Caco-2 (cell line): ENCODE measurements at regions not wholly inside any gene's neighbourhood (a gene's known extent, or its start where the extent isn't known, plus 50 kb on each side); places are given as distances from the start of the nearest gene placed in this dataset.

ENCODE experiments used
- BruUV-seq: library from RNA; stranded (reverse); fragments of 400-500 nt; replicated peaks from 2 replicates; lab custom pipeline; 2021; lab: Mats Ljungman, UMichigan
- CTCF ChIA-PET: fragments of 300-600 bp; sonication (Branson Sonifier 250); formaldehyde crosslinking; loops from one replicate; lab custom pipeline; 2022; ENCODE audit warnings: antibody characterized with exemption; lab: Charles Lee
- POLR2A ChIA-PET: fragments of 300-600 bp; sonication (Branson Sonifier 250); formaldehyde crosslinking; loops from one replicate; lab custom pipeline; 2022; ENCODE audit warnings: antibody characterized with exemption; lab: Charles Lee
- DNase-seq, 2 experiments: peaks; one replicate each; pipeline versions ENCODE4 v3.0.0 to v3.0.0-alpha.2; 2020 to 2022
- H3K27me3 ChIP-seq: replicated peaks from 2 replicates; pipeline ENCODE4 v1.6.0; 2011; ENCODE audit warnings: low read length; ENCODE audit not compliant: control insufficient read depth, insufficient read depth
- H3K36me3 ChIP-seq: 2 replicates; pipeline ENCODE4 v1.5.1; 2011; ENCODE audit warnings: low read length; ENCODE audit not compliant: control insufficient read depth, insufficient read depth
- H3K4me1 ChIP-seq: fragments of 250-450 bp; sonication (Bioruptor Pico); 2 replicates; pipeline ENCODE4 v1.5.1; 2020; ENCODE audit warnings: mild to moderate bottlenecking
- H3K4me3 ChIP-seq: 2 replicates; pipeline ENCODE4 v1.5.1; 2011; ENCODE audit warnings: low read depth, mild to moderate bottlenecking, control low read depth, low read length
- H3K9me3 ChIP-seq: fragments of 250-450 bp; sonication (Bioruptor Pico); 2 replicates; pipeline ENCODE4 v1.5.1; 2020; ENCODE audit warnings: mild to moderate bottlenecking, moderate library complexity
- H3K27ac Mint-ChIP-seq: one replicate; pipeline ENCODE4 v1.8.0; 2022; ENCODE audit warnings: mixed read lengths; ENCODE audit not compliant: unreplicated experiment
- H3K27me3 Mint-ChIP-seq: one replicate; pipeline ENCODE4 v1.8.0; 2022; ENCODE audit warnings: mixed read lengths; ENCODE audit not compliant: insufficient read depth, unreplicated experiment
- H3K36me3 Mint-ChIP-seq: one replicate; pipeline ENCODE4 v1.8.0; 2022; ENCODE audit warnings: mild to moderate bottlenecking, mixed read lengths; ENCODE audit not compliant: insufficient read depth, unreplicated experiment
- H3K4me1 Mint-ChIP-seq: one replicate; pipeline ENCODE4 v1.8.0; 2022; ENCODE audit warnings: low read depth, mixed read lengths; ENCODE audit not compliant: unreplicated experiment
- H3K4me3 Mint-ChIP-seq: one replicate; pipeline ENCODE4 v1.8.0; 2022; ENCODE audit warnings: mild to moderate bottlenecking, moderate library complexity, mixed read lengths; ENCODE audit not compliant: unreplicated experiment
- H3K9me3 Mint-ChIP-seq: one replicate; pipeline ENCODE4 v1.8.0; 2022; ENCODE audit warnings: mixed read lengths; ENCODE audit not compliant: unreplicated experiment
- CTCF ChIP-seq, 2 experiments: fragments of 200-600 bp in 1 of 2; IDR thresholded peaks; 1 replicate in 1 of 2; 2 replicates in 1 of 2; pipeline versions ENCODE4 v1.5.1 to v1.8.0; 2011 to 2022; ENCODE audit warnings: antibody characterized with exemption in 1 of 2, control low read depth in 1 of 2, inconsistent platforms in 1 of 2, low read depth in 1 of 2, low read length in 1 of 2, mild to moderate bottlenecking in 1 of 2, moderate library complexity in 1 of 2; ENCODE audit not compliant: insufficient read depth in 1 of 2, severe bottlenecking in 1 of 2, unreplicated experiment in 1 of 2
- intact Hi-C: fragments of 100-400 bp; cut with micrococcal nuclease; formaldehyde crosslinking; loops from one replicate; pipeline ENCODE4 v1.10.0; 2022; ENCODE audit not compliant: unreplicated experiment

- no peak for DNase-seq
- no peak overlapping the region for H3K27ac Mint-ChIP-seq
Observed at GRCh38 chr1:103469801-103470200, 55.7 kb upstream of the RNPC3 start.

GRCh38 chr1:103467100-103467499 lies 58.4 kb upstream of the RNPC3 start:
- Histone ChIP-seq H3K9me3 (no peaks in the 10 kb centered on the region), H3K27me3 (no peaks in the 10 kb centered on the region), H3K4me1 (no peaks in the 10 kb centered on the region), H3K36me3 (no peaks in the 10 kb centered on the region), H3K4me3 (no peak overlapping the region)
- CTCF ChIA-PET = no interaction called here
- no peaks in the 10 kb centered on the region for H3K4me1 Mint-ChIP-seq
- TF ChIP-seq CTCF (IDR thresholded peaks at IDR 0.05; ENCODE audit: insufficient read depth in 1 of 2, low read depth in 1 of 2, low read length in 1 of 2, severe bottlenecking in 1 of 2, unreplicated experiment in 1 of 2) = no peak
- DNase-seq = no peak
- H3K27me3 Mint-ChIP-seq = peaks cover 4% of the 10 kb centered on the region
- H3K4me3 Mint-ChIP-seq = no peak overlapping the region
- POLR2A ChIA-PET = no interaction called here
- H3K27ac Mint-ChIP-seq = no peak overlapping the region
- no peaks in the 10 kb centered on the region for H3K9me3 Mint-ChIP-seq
- BruUV-seq = no TSS peak
- intact Hi-C loops = no loop called here
- H3K36me3 Mint-ChIP-seq = no peaks in the 10 kb centered on the region

More at GRCh38 chr1:103469801-103470200, 55.7 kb upstream of the RNPC3 start:
- Histone ChIP-seq H3K27me3 (no peaks in the 10 kb centered on the region), H3K4me1 (no peaks in the 10 kb centered on the region), H3K36me3 (no peaks in the 10 kb centered on the region), H3K9me3 (no peaks in the 10 kb centered on the region), H3K4me3 (no peak overlapping the region)
- Mint-ChIP-seq H3K9me3 (no peaks in the 10 kb centered on the region), H3K36me3 (no peaks in the 10 kb centered on the region), H3K27me3 (peaks cover 4% of the 10 kb centered on the region), H3K4me3 (no peak overlapping the region), H3K4me1 (no peaks in the 10 kb centered on the region)
- CTCF ChIA-PET = no interaction called here
- intact Hi-C loops = no loop called here
- POLR2A ChIA-PET = no interaction called here
- no peak for TF ChIP-seq CTCF (IDR thresholded peaks at IDR 0.05; ENCODE audit: insufficient read depth in 1 of 2, low read depth in 1 of 2, low read length in 1 of 2, severe bottlenecking in 1 of 2, unreplicated experiment in 1 of 2)
- no TSS peak for BruUV-seq

GRCh38 chr1:103461161-103462105 lies 64.1 kb upstream of the RNPC3 start:
- Histone ChIP-seq H3K36me3 (no peaks in the 10 kb centered on the region), H3K27me3 (no peaks in the 10 kb centered on the region), H3K4me1 (no peaks in the 10 kb centered on the region), H3K4me3 (no peak overlapping the region), H3K9me3 (no peaks in the 10 kb centered on the region)
- no peaks in the 10 kb centered on the region for H3K27me3 Mint-ChIP-seq
- no peaks in the 10 kb centered on the region for H3K36me3 Mint-ChIP-seq
- intact Hi-C loops = loop anchor here (1.0 kb wide), 1 partner anchor 355 kb away; no protein-coding TSS in a partner anchor
- no peak overlapping the region for H3K4me3 Mint-ChIP-seq
- H3K9me3 Mint-ChIP-seq = no peaks in the 10 kb centered on the region
- no peak overlapping the region for H3K27ac Mint-ChIP-seq
- TF ChIP-seq CTCF (IDR thresholded peaks at IDR 0.05; ENCODE audit: insufficient read depth in 1 of 2, low read depth in 1 of 2, low read length in 1 of 2, severe bottlenecking in 1 of 2, unreplicated experiment in 1 of 2) = peak; percentile 28 to 30
- BruUV-seq = no TSS peak
- CTCF ChIA-PET = interaction anchor here (0.6 to 1.1 kb wide), 2 partner anchors 154 to 355 kb away, joined by 9 read pairs; no protein-coding TSS in a partner anchor
- POLR2A ChIA-PET = no interaction called here
- H3K4me1 Mint-ChIP-seq = no peaks in the 10 kb centered on the region
- no peak for DNase-seq
